MM.1S (cell line): ENCODE measurements at regions not wholly inside any gene's neighbourhood (a gene's known extent, or its start where the extent isn't known, plus 50 kb on each side); places are given as distances from the start of the nearest gene placed in this dataset.

Experiments
- CTCF ChIP-seq: fragments of 300-600 bp; sonication (generic); IDR thresholded peaks from 2 replicates; pipeline ENCODE4 v1.5.1; 2016; ENCODE audit warnings: antibody characterized with exemption, low read length, mixed read lengths
- EZH2 ChIP-seq: fragments of 300-600 bp; sonication (generic); optimal IDR thresholded peaks from 2 replicates; pipeline ENCODE3; 2017; ENCODE audit warnings: low read depth, mild to moderate bottlenecking, antibody characterized with exemption, low read length, mixed read lengths
- EZH2phosphoT487 ChIP-seq: fragments of 300-600 bp; sonication (generic); IDR thresholded peaks from 2 replicates; pipeline ENCODE4 v1.6.1; 2018; ENCODE audit warnings: antibody characterized with exemption, low read length

DNA sequence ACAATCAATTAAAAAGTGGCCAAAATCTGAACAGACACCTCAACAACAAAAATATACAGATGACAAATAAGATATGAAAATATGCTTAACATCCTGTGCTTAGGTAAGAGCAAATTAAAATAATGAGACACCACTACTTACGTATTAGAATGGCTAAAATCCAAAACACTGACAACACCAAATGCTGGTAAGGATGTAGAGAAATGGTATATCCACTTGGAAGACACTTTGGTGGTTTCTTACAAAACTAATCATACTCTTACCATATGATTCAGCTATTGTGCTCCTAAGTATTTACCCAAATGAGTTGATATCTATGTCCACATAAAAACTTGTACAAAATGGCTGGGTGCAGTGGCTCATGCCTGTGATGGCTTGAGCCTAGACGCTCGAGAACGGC is 51.7 kb upstream of the ZNF599 start:
- TF ChIP-seq CTCF = no peak
- no peak for TF ChIP-seq EZH2
- TF ChIP-seq EZH2phosphoT487 = no peak
